ENCODE measurements at regions not wholly inside any gene's neighbourhood (a gene's known extent, or its start where the extent isn't known, plus 50 kb on each side); places are given as distances from the start of the nearest gene placed in this dataset.

DNA sequence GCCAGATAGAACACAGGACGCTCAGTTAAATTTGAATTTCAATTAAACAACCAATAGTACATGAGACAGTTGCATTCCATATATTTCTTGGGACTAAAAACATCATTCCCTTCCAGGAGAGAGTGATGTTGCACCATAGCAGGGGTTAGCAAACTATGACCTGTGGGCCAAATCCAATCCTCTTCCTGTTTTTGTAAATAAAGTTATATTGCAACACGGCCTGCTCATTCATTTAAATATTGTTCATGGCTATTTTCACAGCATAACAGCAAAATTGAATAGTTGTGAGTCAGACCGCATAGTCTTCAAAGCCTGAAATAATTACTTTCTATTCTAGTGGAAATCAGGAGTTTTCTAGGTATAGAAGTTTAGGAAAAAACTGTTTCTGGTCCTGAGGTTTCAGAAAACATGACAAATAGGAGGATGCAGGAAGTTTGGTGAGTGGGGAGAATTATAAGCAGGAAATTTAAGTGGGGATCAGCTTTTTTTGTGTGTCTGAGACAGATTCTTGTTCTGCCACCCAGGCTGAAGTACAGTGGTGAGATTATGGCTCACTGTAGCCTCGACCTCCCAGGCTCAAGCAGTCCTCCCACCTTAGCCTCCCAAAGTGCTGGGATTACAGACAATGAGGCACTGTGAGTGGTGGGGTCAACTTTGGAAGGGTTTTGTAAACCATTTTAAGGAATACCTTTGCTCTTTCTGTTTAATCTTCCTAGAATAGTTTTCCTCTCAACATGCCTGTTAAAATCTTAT, 131.5 kb downstream of the SOCS6 start:
- Mint-ChIP-seq H3K36me3 (no peaks in the 10 kb centered on the region), H3K27me3 (peaks cover 0 to 9% (median 8%) of the 10 kb centered on the region in 5 donors), H3K4me3 (no peak overlapping the region), H3K27ac (no peak overlapping the region), H3K4me1 (peaks cover 0 to 6% (median 3%) of the 10 kb centered on the region in 7 donors), H3K9me3 (no peaks in the 10 kb centered on the region)
- no peak overlapping the region for H3K27ac ChIP-seq (ENCODE audit: low read depth, low read length)
- no peaks in the 10 kb centered on the region for H3K4me1 ChIP-seq (ENCODE audit: control insufficient read depth in 2 of 2, insufficient read depth in 2 of 2, low read length in 2 of 2)
- intact Hi-C loops (cut with micrococcal nuclease) = no loop called here
- POLR2A ChIA-PET = no interaction called here
- CTCF ChIA-PET = interaction anchor here (1.2 kb wide), 1 partner anchor 14 kb away, joined by 3 read pairs; no protein-coding TSS in a partner anchor
- no peak for DNase-seq
- H3K4me3 ChIP-seq (ENCODE audit: low read length) = no peak overlapping the region
- ATAC-seq = peak; percentile 36
- H3K9me3 ChIP-seq (ENCODE audit: control insufficient read depth in 2 of 3, low read length in 3 of 3) = no peaks in the 10 kb centered on the region
- H3K36me3 ChIP-seq (ENCODE audit: control insufficient read depth in 2 of 3, insufficient read depth in 3 of 3, low read length in 3 of 3) = no peaks in the 10 kb centered on the region
- H3K27me3 ChIP-seq (ENCODE audit: control insufficient read depth in 2 of 2, insufficient read depth in 2 of 2, low read length in 2 of 2) = no peaks in the 10 kb centered on the region

DNA sequence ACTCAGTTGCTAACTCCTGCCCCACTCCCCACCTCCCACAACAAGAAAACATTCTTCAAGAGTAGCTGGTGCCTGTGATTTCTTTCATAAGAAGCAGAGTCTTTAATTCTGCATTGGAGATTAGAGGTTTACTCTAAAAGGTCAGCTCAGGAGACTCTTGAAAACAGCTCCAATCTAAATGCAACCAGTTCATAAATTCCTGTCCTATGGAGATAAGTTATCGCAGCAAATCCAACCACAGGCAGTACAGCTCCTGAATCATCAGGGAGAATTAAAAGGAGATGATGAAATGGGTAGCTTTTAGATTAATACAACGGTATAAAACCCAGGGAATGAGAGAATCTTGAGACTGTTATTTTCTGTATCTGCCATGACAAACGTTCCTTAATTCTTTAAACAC, 130.7 kb downstream of the SOCS6 start:
- H3K9me3 Mint-ChIP-seq = no peaks in the 10 kb centered on the region
- POLR2A ChIA-PET = no interaction called here
- CTCF ChIA-PET = interaction anchor here (1.2 kb wide), 1 partner anchor 15 kb away, joined by 3 read pairs; no protein-coding TSS in a partner anchor

DNA sequence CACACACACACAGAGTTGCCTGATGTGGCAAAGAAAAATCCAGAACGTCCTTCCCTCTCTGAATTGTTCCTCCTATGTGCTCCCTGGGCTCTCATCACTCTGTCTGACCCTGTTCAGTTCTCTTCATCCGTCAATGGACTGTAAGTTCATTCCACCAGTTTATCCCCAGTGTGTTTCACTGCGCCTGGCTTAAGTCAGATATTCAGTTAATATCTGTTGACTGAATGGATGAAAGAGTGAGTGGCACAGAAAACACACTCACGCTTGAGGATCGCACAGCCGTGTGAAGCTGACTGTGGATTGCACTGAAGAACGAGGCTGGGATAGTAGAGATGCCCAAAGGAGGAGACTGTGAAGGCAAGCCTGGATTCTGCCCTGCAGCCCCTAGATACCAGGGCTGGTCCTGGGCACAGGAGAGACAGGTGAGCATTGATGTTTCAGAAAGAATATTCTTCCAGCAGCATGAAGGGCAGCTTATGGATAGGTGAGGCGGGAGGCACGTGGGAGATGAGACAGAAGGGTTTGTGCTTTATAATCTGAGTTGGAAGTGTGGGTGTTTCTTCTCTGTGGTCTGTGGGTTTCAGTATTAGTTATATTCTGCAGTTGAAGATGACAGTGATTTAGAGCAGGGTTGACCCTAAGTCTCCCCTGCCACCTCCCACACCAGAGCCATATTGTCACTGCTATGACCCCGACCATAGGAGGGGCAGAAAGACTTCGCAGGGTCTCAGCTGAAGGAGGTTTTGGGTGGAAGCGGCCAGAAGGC, 129.9 kb downstream of the SOCS6 start:
- no peaks in the 10 kb centered on the region for H3K4me1 ChIP-seq (ENCODE audit: control insufficient read depth in 2 of 2, insufficient read depth in 2 of 2, low read length in 2 of 2)
- ATAC-seq = no peak
- peaks cover 0 to 9% (median 8%) of the 10 kb centered on the region in 5 donors for H3K27me3 Mint-ChIP-seq
- H3K36me3 Mint-ChIP-seq = no peaks in the 10 kb centered on the region
- ChIA-PET POLR2A (interaction anchor here (0.7 kb wide), 1 partner anchor 13 kb away, joined by 3 read pairs; no protein-coding TSS in a partner anchor), CTCF (interaction anchor here (1.2 kb wide), 1 partner anchor 16 kb away, joined by 3 read pairs; no protein-coding TSS in a partner anchor)
- H3K4me3 Mint-ChIP-seq = no peak overlapping the region
- H3K36me3 ChIP-seq (ENCODE audit: control insufficient read depth in 2 of 3, insufficient read depth in 3 of 3, low read length in 3 of 3) = no peaks in the 10 kb centered on the region
- H3K27ac Mint-ChIP-seq = peak overlapping the region in 1 of 9 donors; percentile 22
- no peaks in the 10 kb centered on the region for H3K9me3 Mint-ChIP-seq
- H3K4me1 Mint-ChIP-seq = peaks cover 0 to 6% (median 3%) of the 10 kb centered on the region in 7 donors
- H3K4me3 ChIP-seq (ENCODE audit: low read length) = no peak overlapping the region
- intact Hi-C loops (cut with micrococcal nuclease) = no loop called here
- H3K9me3 ChIP-seq (ENCODE audit: control insufficient read depth in 2 of 3, low read length in 3 of 3) = no peaks in the 10 kb centered on the region
- no peaks in the 10 kb centered on the region for H3K27me3 ChIP-seq (ENCODE audit: control insufficient read depth in 2 of 2, insufficient read depth in 2 of 2, low read length in 2 of 2)
- no peak overlapping the region for H3K27ac ChIP-seq (ENCODE audit: low read depth, low read length)
- no peak for DNase-seq

More for the DNA sequence above, 130.7 kb downstream of the SOCS6 start:
- no peaks in the 10 kb centered on the region for H3K36me3 Mint-ChIP-seq
- Histone ChIP-seq H3K27ac (ENCODE audit: low read depth, low read length) (no peak overlapping the region), H3K4me1 (ENCODE audit: control insufficient read depth in 2 of 2, insufficient read depth in 2 of 2, low read length in 2 of 2) (no peaks in the 10 kb centered on the region), H3K4me3 (ENCODE audit: low read length) (no peak overlapping the region), H3K9me3 (ENCODE audit: control insufficient read depth in 2 of 3, low read length in 3 of 3) (no peaks in the 10 kb centered on the region), H3K27me3 (ENCODE audit: control insufficient read depth in 2 of 2, insufficient read depth in 2 of 2, low read length in 2 of 2) (no peaks in the 10 kb centered on the region), H3K36me3 (ENCODE audit: control insufficient read depth in 2 of 3, insufficient read depth in 3 of 3, low read length in 3 of 3) (no peaks in the 10 kb centered on the region)
- no peak overlapping the region for H3K4me3 Mint-ChIP-seq
- no peak for DNase-seq
- intact Hi-C loops (cut with micrococcal nuclease) = no loop called here
- H3K27ac Mint-ChIP-seq = no peak overlapping the region
- H3K4me1 Mint-ChIP-seq = peaks cover 0 to 6% (median 3%) of the 10 kb centered on the region in 7 donors
- no peak for ATAC-seq
- H3K27me3 Mint-ChIP-seq = peaks cover 0 to 9% (median 8%) of the 10 kb centered on the region in 5 donors

DNA sequence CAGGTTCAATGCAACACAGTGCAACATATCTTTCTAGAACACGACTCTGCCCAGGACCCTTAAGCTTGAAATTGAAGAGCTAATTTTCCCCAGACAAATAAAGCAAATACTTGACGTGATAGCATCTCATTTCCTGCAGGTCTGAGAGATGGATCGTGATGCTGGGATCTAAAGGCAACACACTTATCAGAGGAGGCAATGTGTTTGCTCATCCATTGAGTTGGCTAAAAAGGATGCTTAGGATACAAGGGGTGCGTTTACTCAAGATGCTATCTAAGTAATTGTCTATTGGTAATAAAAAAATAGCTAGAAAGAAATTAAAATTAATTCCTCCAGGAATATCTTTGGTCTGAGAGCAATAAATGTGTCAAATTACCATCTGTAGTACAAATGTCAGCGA, 129.0 kb downstream of the SOCS6 start:
- Histone ChIP-seq H3K36me3 (ENCODE audit: control insufficient read depth in 2 of 3, insufficient read depth in 3 of 3, low read length in 3 of 3) (no peaks in the 10 kb centered on the region), H3K9me3 (ENCODE audit: control insufficient read depth in 2 of 3, low read length in 3 of 3) (no peaks in the 10 kb centered on the region), H3K27me3 (ENCODE audit: control insufficient read depth in 2 of 2, insufficient read depth in 2 of 2, low read length in 2 of 2) (no peaks in the 10 kb centered on the region), H3K4me1 (ENCODE audit: control insufficient read depth in 2 of 2, insufficient read depth in 2 of 2, low read length in 2 of 2) (no peaks in the 10 kb centered on the region), H3K27ac (ENCODE audit: low read depth, low read length) (no peak overlapping the region), H3K4me3 (ENCODE audit: low read length) (no peak overlapping the region)
- DNase-seq (no peak), ATAC-seq (no peak)
- Mint-ChIP-seq H3K4me3 (no peak overlapping the region), H3K9me3 (no peaks in the 10 kb centered on the region), H3K27ac (no peak overlapping the region), H3K27me3 (peaks cover 0 to 10% (median 8%) of the 10 kb centered on the region in 5 donors), H3K36me3 (no peaks in the 10 kb centered on the region), H3K4me1 (peaks cover 0 to 2% (median 0%) of the 10 kb centered on the region in 7 donors)
- ChIA-PET CTCF (no interaction called here), POLR2A (interaction anchor here (0.7 kb wide), 1 partner anchor 13 kb away, joined by 3 read pairs; no protein-coding TSS in a partner anchor)
- intact Hi-C loops (cut with micrococcal nuclease) = no loop called here

DNA sequence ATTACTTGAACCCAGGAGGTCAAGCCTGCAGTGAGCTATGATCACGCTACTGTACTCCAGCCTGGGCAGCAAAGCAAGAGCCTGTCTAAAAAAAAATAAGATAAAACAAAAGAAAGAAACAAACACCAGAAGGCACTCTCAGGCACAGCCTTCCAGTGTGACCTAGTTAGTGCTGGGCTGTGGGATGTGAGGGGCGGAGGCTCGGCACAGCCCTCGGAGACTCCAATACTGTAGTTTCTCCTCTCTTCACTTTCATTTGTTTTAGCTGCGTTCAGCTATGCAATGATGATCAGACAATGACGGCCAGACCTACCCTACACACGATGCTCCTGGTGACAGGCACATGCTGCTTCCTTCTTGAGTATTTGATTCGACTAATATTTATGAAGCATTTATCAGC, 127.7 kb downstream of the SOCS6 start:
- Histone ChIP-seq H3K36me3 (ENCODE audit: control insufficient read depth in 2 of 3, insufficient read depth in 3 of 3, low read length in 3 of 3) (no peaks in the 10 kb centered on the region), H3K27me3 (ENCODE audit: control insufficient read depth in 2 of 2, insufficient read depth in 2 of 2, low read length in 2 of 2) (no peaks in the 10 kb centered on the region), H3K9me3 (ENCODE audit: control insufficient read depth in 2 of 3, low read length in 3 of 3) (no peaks in the 10 kb centered on the region), H3K27ac (ENCODE audit: low read depth, low read length) (no peak overlapping the region), H3K4me1 (ENCODE audit: control insufficient read depth in 2 of 2, insufficient read depth in 2 of 2, low read length in 2 of 2) (no peaks in the 10 kb centered on the region), H3K4me3 (ENCODE audit: low read length) (no peak overlapping the region)
- Mint-ChIP-seq H3K4me1 (no peaks in the 10 kb centered on the region), H3K4me3 (no peak overlapping the region), H3K9me3 (no peaks in the 10 kb centered on the region), H3K36me3 (no peaks in the 10 kb centered on the region), H3K27me3 (peaks cover 0 to 11% (median 6%) of the 10 kb centered on the region in 5 donors), H3K27ac (no peak overlapping the region)
- CTCF ChIA-PET = no interaction called here
- DNase-seq (no peak), ATAC-seq (no peak)
- intact Hi-C loops (cut with micrococcal nuclease) = no loop called here
- POLR2A ChIA-PET = no interaction called here

DNA sequence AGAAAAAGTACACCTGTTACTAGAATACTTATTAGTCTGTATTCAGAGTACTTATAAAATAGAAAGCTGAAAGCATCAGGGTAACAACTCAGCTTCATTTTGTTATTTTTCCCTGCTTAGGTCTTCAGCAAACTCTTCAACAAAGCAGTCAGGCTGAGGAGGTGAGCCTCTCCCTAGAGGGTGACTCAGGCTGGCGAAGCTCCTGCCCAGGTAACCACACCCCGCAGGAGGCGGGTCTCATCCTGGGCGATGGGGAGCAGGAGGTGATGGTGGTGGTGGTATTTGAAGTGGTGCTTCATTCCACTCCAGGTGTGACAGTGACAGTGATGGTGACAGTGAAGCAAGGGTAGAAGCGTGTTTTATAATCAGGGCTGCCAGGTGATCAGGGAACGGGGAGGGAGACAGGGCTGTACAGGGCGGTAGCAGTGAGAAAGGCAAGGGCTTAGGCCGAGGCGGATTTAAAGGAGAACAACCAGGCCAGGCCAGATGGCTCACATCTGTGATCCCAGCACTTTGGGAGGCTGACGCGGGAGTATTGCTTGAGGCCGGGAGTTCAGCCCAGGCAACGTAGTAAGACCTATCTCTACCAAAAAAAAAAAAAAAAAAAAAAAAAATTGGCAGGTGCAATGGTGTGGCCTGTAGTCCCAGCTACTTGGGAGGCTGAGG, 127.1 kb downstream of the SOCS6 start:
- POLR2A ChIA-PET = no interaction called here
- no peak for ATAC-seq

More for the DNA sequence above, 127.1 kb downstream of the SOCS6 start:
- Histone ChIP-seq H3K9me3 (ENCODE audit: control insufficient read depth in 2 of 3, low read length in 3 of 3) (no peaks in the 10 kb centered on the region), H3K36me3 (ENCODE audit: control insufficient read depth in 2 of 3, insufficient read depth in 3 of 3, low read length in 3 of 3) (no peaks in the 10 kb centered on the region), H3K27ac (ENCODE audit: low read depth, low read length) (no peak overlapping the region), H3K4me3 (ENCODE audit: low read length) (no peak overlapping the region), H3K27me3 (ENCODE audit: control insufficient read depth in 2 of 2, insufficient read depth in 2 of 2, low read length in 2 of 2) (no peaks in the 10 kb centered on the region), H3K4me1 (ENCODE audit: control insufficient read depth in 2 of 2, insufficient read depth in 2 of 2, low read length in 2 of 2) (no peaks in the 10 kb centered on the region)
- intact Hi-C loops (cut with micrococcal nuclease) = no loop called here
- CTCF ChIA-PET = no interaction called here
- Mint-ChIP-seq H3K27ac (no peak overlapping the region), H3K4me1 (no peaks in the 10 kb centered on the region), H3K27me3 (peaks cover 0 to 11% (median 6%) of the 10 kb centered on the region in 5 donors), H3K4me3 (no peak overlapping the region), H3K36me3 (no peaks in the 10 kb centered on the region), H3K9me3 (no peaks in the 10 kb centered on the region)
- no peak for DNase-seq

All from naive thymus-derived CD4-positive, alpha-beta T cell (primary cell).